Mucosa of descending colon (tissue), 3 donors: ENCODE measurements at regions not wholly inside any gene's neighbourhood (a gene's known extent, or its start where the extent isn't known, plus 50 kb on each side); places are given as distances from the start of the nearest gene placed in this dataset.

ENCODE experiments used
- ATAC-seq: fragments of 200-7000 bp; cut with Tn5 transposase; one replicate; pipeline ENCODE4 v1.9.1; 2020; ENCODE audit warnings: mild to moderate bottlenecking, moderate library complexity
- DNase-seq, 3 donors: peaks; one replicate each; pipeline ENCODE4 v3.0.0-alpha.2; 2020
- H3K36me3 ChIP-seq: fragments of 200-600 bp; one replicate; pipeline ENCODE4 v1.8.0; 2021; ENCODE audit warnings: low read depth, mild to moderate bottlenecking
- H3K4me1 ChIP-seq: fragments of 200-600 bp; one replicate; pipeline ENCODE4 v1.8.0; 2021; ENCODE audit warnings: low read depth, mild to moderate bottlenecking
- H3K4me3 ChIP-seq: fragments of 200-600 bp; one replicate; pipeline ENCODE4 v1.8.0; 2021; ENCODE audit warnings: mild to moderate bottlenecking
- H3K9me3 ChIP-seq: fragments of 200-600 bp; one replicate; pipeline ENCODE4 v1.8.0; 2021; ENCODE audit warnings: mild to moderate bottlenecking
- intact Hi-C, 2 donors: fragments of 100-400 bp; cut with DNase I in 1 of 2; cut with micrococcal nuclease in 1 of 2; formaldehyde crosslinking; loops; one replicate each; pipeline versions ENCODE4 v1.11.0 to v1.11.1; 2022; cut with DNase I, micrococcal nuclease
- TF ChIP-seq, protein P1 (sequence below): fragments of 200-600 bp; IDR thresholded peaks from one replicate; pipeline ENCODE4 v1.8.0; 2022; ENCODE audit warnings: antibody characterized with exemption, mild to moderate bottlenecking
- donor health status: DM: no; HTN: no; CAD: no; lungs with moderate emphysema.
- donor health status: DM: no; HTN: no; CAD: no.
- donor health status: DM: no; HTN: yes; CAD: no.

DNA sequence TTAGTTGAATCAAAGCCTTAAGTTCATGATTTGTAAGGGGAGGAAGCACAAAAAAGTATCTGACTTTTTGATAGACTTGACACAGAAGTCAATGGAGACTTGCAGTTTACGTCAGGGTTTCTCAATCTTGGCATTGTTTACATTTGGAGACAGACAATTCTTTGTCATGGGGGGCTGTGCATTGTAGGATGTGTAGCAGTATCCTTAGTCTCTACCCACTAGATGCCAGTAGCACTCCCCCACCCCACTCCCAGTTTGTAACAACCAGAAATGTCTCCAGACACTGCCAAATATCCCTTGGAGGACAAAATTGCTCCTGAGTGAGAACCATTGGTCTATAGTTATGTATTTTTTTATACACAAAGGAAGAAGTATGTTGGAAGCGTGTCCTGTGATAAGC lies 434.1 kb downstream of the RFPL4B start:
- DNase-seq (no peak), ATAC-seq (no peak)
- Histone ChIP-seq H3K4me3 (no peak overlapping the region), H3K36me3 (no peaks in the 10 kb centered on the region), H3K4me1 (no peaks in the 10 kb centered on the region), H3K9me3 (no peaks in the 10 kb centered on the region)
- intact Hi-C loops, result loop anchor here in 1 of 2 donors (10.0 kb wide), 1 partner anchor 1104 kb away; no protein-coding TSS in a partner anchor
- TF ChIP-seq, protein P1, sequence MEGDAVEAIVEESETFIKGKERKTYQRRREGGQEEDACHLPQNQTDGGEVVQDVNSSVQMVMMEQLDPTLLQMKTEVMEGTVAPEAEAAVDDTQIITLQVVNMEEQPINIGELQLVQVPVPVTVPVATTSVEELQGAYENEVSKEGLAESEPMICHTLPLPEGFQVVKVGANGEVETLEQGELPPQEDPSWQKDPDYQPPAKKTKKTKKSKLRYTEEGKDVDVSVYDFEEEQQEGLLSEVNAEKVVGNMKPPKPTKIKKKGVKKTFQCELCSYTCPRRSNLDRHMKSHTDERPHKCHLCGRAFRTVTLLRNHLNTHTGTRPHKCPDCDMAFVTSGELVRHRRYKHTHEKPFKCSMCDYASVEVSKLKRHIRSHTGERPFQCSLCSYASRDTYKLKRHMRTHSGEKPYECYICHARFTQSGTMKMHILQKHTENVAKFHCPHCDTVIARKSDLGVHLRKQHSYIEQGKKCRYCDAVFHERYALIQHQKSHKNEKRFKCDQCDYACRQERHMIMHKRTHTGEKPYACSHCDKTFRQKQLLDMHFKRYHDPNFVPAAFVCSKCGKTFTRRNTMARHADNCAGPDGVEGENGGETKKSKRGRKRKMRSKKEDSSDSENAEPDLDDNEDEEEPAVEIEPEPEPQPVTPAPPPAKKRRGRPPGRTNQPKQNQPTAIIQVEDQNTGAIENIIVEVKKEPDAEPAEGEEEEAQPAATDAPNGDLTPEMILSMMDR, result no peak

DNA sequence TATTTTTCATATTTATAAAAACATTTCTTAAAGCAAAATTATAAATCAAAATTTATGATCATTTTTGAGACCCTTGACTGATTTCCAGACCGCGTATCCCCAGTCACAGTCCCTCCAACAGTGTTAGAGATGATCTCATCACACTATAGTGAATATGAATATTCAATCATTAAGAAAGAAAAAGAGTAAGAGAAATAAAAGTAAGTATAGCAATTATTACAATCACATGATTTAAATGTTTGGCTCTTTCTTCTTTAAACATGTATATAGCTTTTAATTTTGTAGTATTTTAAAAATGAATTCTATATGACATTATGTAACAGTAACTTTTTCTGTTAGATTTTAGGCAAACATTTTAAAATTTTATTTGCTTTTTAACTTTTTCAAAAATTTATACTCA lies 438.3 kb downstream of the RFPL4B start:
- H3K4me1 ChIP-seq, result no peaks in the 10 kb centered on the region
- ATAC-seq (no peak), DNase-seq (no peak)
- no peak overlapping the region for H3K4me3 ChIP-seq
- no peaks in the 10 kb centered on the region for H3K36me3 ChIP-seq
- H3K9me3 ChIP-seq, result no peaks in the 10 kb centered on the region
- intact Hi-C loops, result loop anchor here in 1 of 2 donors (10.0 kb wide), 1 partner anchor 1099 kb away; no protein-coding TSS in a partner anchor
- TF ChIP-seq, protein P1, result no peak

DNA sequence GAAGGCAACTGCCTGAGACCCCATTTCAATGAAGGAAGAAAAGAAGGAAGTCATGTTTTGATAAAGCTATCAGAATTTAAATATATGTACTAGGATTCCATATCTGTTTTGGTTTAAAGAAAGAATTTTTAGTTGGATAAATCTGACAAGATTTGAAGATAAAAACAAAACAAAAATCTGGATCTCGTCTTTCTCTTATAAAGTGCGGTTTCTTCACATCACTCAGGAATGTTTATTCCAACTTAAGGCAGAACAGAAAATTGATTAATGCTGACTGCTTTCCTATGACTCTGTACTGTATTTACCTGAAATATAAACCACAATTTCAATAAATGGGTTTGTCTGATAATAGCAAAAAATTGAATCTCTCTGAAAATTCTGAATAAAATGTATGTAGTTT lies 439.7 kb downstream of the RFPL4B start:
- no peaks in the 10 kb centered on the region for H3K4me1 ChIP-seq
- DNase-seq, result no peak
- TF ChIP-seq, protein P1, result no peak
- no peak overlapping the region for H3K4me3 ChIP-seq
- intact Hi-C loops, result loop anchor here in 1 of 2 donors (10.0 kb wide), 1 partner anchor 1098 kb away; no protein-coding TSS in a partner anchor
- no peaks in the 10 kb centered on the region for H3K9me3 ChIP-seq
- no peak for ATAC-seq
- no peaks in the 10 kb centered on the region for H3K36me3 ChIP-seq

DNA sequence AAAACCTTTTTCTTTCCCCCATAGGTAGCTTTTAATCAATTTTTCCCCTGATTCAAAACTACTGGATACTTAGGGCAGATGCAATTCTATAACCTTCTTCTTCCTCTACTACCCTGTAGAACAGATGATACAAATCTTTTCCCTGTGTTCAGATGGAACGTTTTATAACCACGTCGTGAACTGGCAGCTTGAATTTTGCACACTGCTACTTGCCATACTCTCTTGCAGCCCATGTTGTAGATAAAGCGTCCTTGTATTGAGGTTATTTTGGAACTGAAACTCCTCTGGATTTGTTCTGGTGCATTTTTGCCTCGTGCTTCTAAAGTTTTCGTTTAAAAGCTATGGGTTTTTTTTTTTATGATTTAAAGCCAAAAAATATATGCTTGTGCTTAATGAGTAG lies 440.2 kb downstream of the RFPL4B start:
- ATAC-seq, result no peak
- intact Hi-C loops, result loop anchor here in 1 of 2 donors (10.0 kb wide), 1 partner anchor 1097 kb away; no protein-coding TSS in a partner anchor

DNA sequence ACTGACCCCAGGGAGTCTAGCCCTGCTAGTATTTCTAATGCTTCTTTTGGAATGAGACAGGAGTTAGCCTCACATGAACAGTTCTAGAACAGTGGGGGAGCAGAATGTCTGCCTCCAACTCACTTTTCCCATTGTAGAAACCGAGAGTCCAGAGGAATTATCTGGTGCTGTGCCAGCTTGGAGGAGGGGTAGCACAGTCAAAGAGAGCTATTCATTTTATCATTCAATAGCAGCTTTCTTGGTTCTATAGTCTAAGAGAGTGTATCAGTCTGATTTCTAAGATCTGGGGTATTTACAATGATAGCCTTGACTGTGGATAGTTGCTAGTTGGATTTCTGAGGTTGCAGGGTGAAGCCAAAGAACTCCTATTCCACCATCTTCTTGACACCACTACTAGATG lies 448.2 kb downstream of the RFPL4B start:
- intact Hi-C loops, result no loop called here
- ATAC-seq, result no peak

More for the DNA sequence above, 440.2 kb downstream of the RFPL4B start:
- no peaks in the 10 kb centered on the region for H3K36me3 ChIP-seq
- no peaks in the 10 kb centered on the region for H3K4me1 ChIP-seq
- H3K9me3 ChIP-seq, result no peaks in the 10 kb centered on the region
- no peak overlapping the region for H3K4me3 ChIP-seq
- TF ChIP-seq, protein P1, result no peak
- no peak for DNase-seq

More for the DNA sequence above, 448.2 kb downstream of the RFPL4B start:
- Histone ChIP-seq H3K4me1 (no peaks in the 10 kb centered on the region), H3K36me3 (no peaks in the 10 kb centered on the region), H3K4me3 (no peak overlapping the region), H3K9me3 (no peaks in the 10 kb centered on the region)
- TF ChIP-seq, protein P1, result no peak
- no peak for DNase-seq
